OCI-LY1 (cell line): ENCODE measurements at regions not wholly inside any gene's neighbourhood (a gene's known extent, or its start where the extent isn't known, plus 50 kb on each side); places are given as distances from the start of the nearest gene placed in this dataset.

ENCODE experiments used
- CTCF ChIP-seq: fragments of 200-600 bp; sonication (generic), shearing (Covaris generic); IDR thresholded peaks from 2 replicates; pipeline ENCODE4 v1.5.1; 2017; ENCODE audit warnings: mild to moderate bottlenecking, antibody characterized with exemption, low read length, moderate library complexity, mixed read lengths
- EZH2 ChIP-seq: fragments of 200-600 bp; sonication (generic), shearing (Covaris generic); IDR thresholded peaks from 2 replicates; pipeline ENCODE4 v1.8.0; 2017; ENCODE audit warnings: borderline replicate concordance, mixed run types, mild to moderate bottlenecking, antibody characterized with exemption, low read length, moderate library complexity, mixed read lengths

- TF ChIP-seq CTCF (no peak), EZH2 (no peak)
These were observed 83.1 kb upstream of the DAB1 start for GRCh38 chr1:57506941-57507340.
